ENCODE measurements at regions not wholly inside any gene's neighbourhood (a gene's known extent, or its start where the extent isn't known, plus 50 kb on each side); places are given as distances from the start of the nearest gene placed in this dataset.
A peak's percentile ranks its signal among the peaks of the same experiment; 100 is the strongest.

- no peaks in the 10 kb centered on the region for H3K4me1 ChIP-seq
- H3K4me3 ChIP-seq, result no peak overlapping the region
- intact Hi-C loops (cut with DNase I; ENCODE audit: low total_unique reads), result no loop called here
- no peaks in the 10 kb centered on the region for H3K36me3 ChIP-seq
- peak overlapping the region; percentile 66 to 70 for H3K27ac ChIP-seq
- peak; percentile 30 to 69 for DNase-seq
- no peaks in the 10 kb centered on the region for H3K27me3 ChIP-seq
- no peaks in the 10 kb centered on the region for H3K9me3 ChIP-seq
- TF ChIP-seq CTCF (IDR thresholded peaks at IDR 0.05), result no peak
- no peak for TF ChIP-seq POLR2A (IDR thresholded peaks at IDR 0.05)
Measured at GRCh38 chr7:47119261-47119865, 462.5 kb downstream of the TNS3 start.

GRCh38 chr7:47104206-47104549 is 477.7 kb downstream of the TNS3 start:
- H3K27me3 ChIP-seq, result no peaks in the 10 kb centered on the region
- H3K36me3 ChIP-seq, result no peaks in the 10 kb centered on the region
- no peaks in the 10 kb centered on the region for H3K4me1 ChIP-seq
- intact Hi-C loops (cut with DNase I; ENCODE audit: low total_unique reads), result loop anchor here (5.0 kb wide), 1 partner anchor 1187 kb away; no protein-coding TSS in a partner anchor
- TF ChIP-seq POLR2A (IDR thresholded peaks at IDR 0.05) (no peak), CTCF (IDR thresholded peaks at IDR 0.05) (no peak)
- no peak overlapping the region for H3K4me3 ChIP-seq
- no peak for DNase-seq
- H3K27ac ChIP-seq, result no peak overlapping the region
- peaks cover 0 to 4% of the 10 kb centered on the region in 2 donors for H3K9me3 ChIP-seq

GRCh38 chr7:47103498-47104205 is 478.3 kb downstream of the TNS3 start:
- Histone ChIP-seq H3K27ac (no peak overlapping the region), H3K9me3 (peaks cover 0 to 4% of the 10 kb centered on the region in 2 donors), H3K4me3 (no peak overlapping the region), H3K4me1 (no peaks in the 10 kb centered on the region), H3K27me3 (no peaks in the 10 kb centered on the region), H3K36me3 (no peaks in the 10 kb centered on the region)
- intact Hi-C loops (cut with DNase I; ENCODE audit: low total_unique reads), result loop anchor here (5.0 kb wide), 1 partner anchor 1186 kb away; no protein-coding TSS in a partner anchor
- no peak for DNase-seq
- TF ChIP-seq CTCF (IDR thresholded peaks at IDR 0.05) (no peak), POLR2A (IDR thresholded peaks at IDR 0.05) (no peak)

GRCh38 chr7:47102331-47102841 is 479.5 kb downstream of the TNS3 start:
- H3K4me3 ChIP-seq, result no peak overlapping the region
- H3K27me3 ChIP-seq, result no peaks in the 10 kb centered on the region
- no peak for DNase-seq
- no peaks in the 10 kb centered on the region for H3K4me1 ChIP-seq
- no peaks in the 10 kb centered on the region for H3K36me3 ChIP-seq
- intact Hi-C loops (cut with DNase I; ENCODE audit: low total_unique reads), result loop anchor here (5.0 kb wide), 1 partner anchor 1185 kb away; no protein-coding TSS in a partner anchor
- no peak overlapping the region for H3K27ac ChIP-seq
- no peak for TF ChIP-seq POLR2A (IDR thresholded peaks at IDR 0.05)
- TF ChIP-seq CTCF (IDR thresholded peaks at IDR 0.05), result no peak
- peaks cover 0 to 4% of the 10 kb centered on the region in 2 donors for H3K9me3 ChIP-seq

GRCh38 chr7:47100817-47101435 is 481.0 kb downstream of the TNS3 start:
- intact Hi-C loops (cut with DNase I; ENCODE audit: low total_unique reads), result loop anchor here (5.0 kb wide), 1 partner anchor 1184 kb away; no protein-coding TSS in a partner anchor
- no peaks in the 10 kb centered on the region for H3K27me3 ChIP-seq

More at GRCh38 chr7:47100817-47101435, 481.0 kb downstream of the TNS3 start:
- no peaks in the 10 kb centered on the region for H3K9me3 ChIP-seq
- no peaks in the 10 kb centered on the region for H3K36me3 ChIP-seq
- H3K27ac ChIP-seq, result no peak overlapping the region
- DNase-seq, result peak in 1 of 2 donors; percentile 31
- H3K4me1 ChIP-seq, result no peaks in the 10 kb centered on the region
- H3K4me3 ChIP-seq, result no peak overlapping the region
- TF ChIP-seq CTCF (IDR thresholded peaks at IDR 0.05) (peak in 2 of 4 experiments; percentile 13 to 16), POLR2A (IDR thresholded peaks at IDR 0.05) (no peak)
